ENCODE measurements at regions not wholly inside any gene's neighbourhood (a gene's known extent, or its start where the extent isn't known, plus 50 kb on each side); places are given as distances from the start of the nearest gene placed in this dataset.
A peak's percentile ranks its signal among the peaks of the same experiment; 100 is the strongest.

- DNase-seq (ENCODE audit: low spot score) = no peak
These were observed 86.5 kb upstream of the GPM6B start for GRCh38 chrX:13903405-13903804.

GRCh38 chrX:13902406-13902805 lies 85.5 kb upstream of the GPM6B start:
- DNase-seq (ENCODE audit: low spot score) = no peak

GRCh38 chrX:13901354-13901753 lies 84.5 kb upstream of the GPM6B start:
- DNase-seq (ENCODE audit: low spot score) = no peak

- DNase-seq (ENCODE audit: low spot score) = no peak
These were observed 83.5 kb upstream of the GPM6B start for GRCh38 chrX:13900351-13900750.

- DNase-seq (ENCODE audit: low spot score) = no peak
These were observed 82.7 kb upstream of the GPM6B start for GRCh38 chrX:13899607-13900006.

- DNase-seq (ENCODE audit: low spot score) = no peak
These were observed 81.7 kb upstream of the GPM6B start for GRCh38 chrX:13898603-13899002.

- no peak for DNase-seq (ENCODE audit: low spot score)
These were observed 81.2 kb upstream of the GPM6B start for GRCh38 chrX:13898083-13898482.

- DNase-seq (ENCODE audit: low spot score) = no peak
These were observed 80.7 kb upstream of the GPM6B start for GRCh38 chrX:13897566-13897965.

GRCh38 chrX:13894888-13895565 lies 78.1 kb upstream of the GPM6B start:
- DNase-seq (ENCODE audit: low spot score) = peak; percentile 43

GRCh38 chrX:13893826-13894225 lies 76.9 kb upstream of the GPM6B start:
- no peak for DNase-seq (ENCODE audit: low spot score)

- DNase-seq (ENCODE audit: low spot score) = no peak
These were observed 76.0 kb upstream of the GPM6B start for GRCh38 chrX:13892856-13893255.

GRCh38 chrX:13891377-13892140 lies 74.7 kb upstream of the GPM6B start:
- no peak for DNase-seq (ENCODE audit: low spot score)

- no peak for DNase-seq (ENCODE audit: low spot score)
These were observed 73.9 kb upstream of the GPM6B start for GRCh38 chrX:13890806-13891205.

GRCh38 chrX:13888284-13888683 lies 71.4 kb upstream of the GPM6B start:
- no peak for DNase-seq (ENCODE audit: low spot score)

GRCh38 chrX:13885591-13885990 lies 68.7 kb upstream of the GPM6B start:
- DNase-seq (ENCODE audit: low spot score) = no peak

GRCh38 chrX:13876652-13877051 lies 59.8 kb upstream of the GPM6B start:
- no peak for DNase-seq (ENCODE audit: low spot score)

- DNase-seq (ENCODE audit: low spot score) = no peak
These were observed 58.7 kb upstream of the GPM6B start for GRCh38 chrX:13875572-13875971.

- DNase-seq (ENCODE audit: low spot score) = no peak
These were observed 51.7 kb upstream of the GPM6B start for GRCh38 chrX:13868591-13868990.
